ENCODE measurements at regions not wholly inside any gene's neighbourhood (a gene's known extent, or its start where the extent isn't known, plus 50 kb on each side); places are given as distances from the start of the nearest gene placed in this dataset.

DNA sequence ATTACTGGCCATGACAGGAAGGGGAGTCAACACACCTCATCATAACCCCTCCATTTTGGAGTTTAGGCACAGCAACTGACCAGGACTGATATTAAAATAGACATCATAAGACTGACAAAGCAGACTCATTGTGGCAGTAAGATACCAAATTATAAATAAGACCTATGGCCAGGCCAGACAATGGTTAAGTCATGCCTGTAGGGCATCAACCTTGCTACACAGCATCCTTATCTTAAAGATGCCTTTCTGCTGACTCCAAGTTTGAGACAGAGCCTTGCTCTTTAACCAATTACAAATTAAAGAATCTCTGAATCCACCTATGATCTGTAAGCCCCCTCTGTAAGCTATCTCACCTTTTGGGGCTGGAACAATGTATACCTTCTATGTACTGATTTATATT lies 65.5 kb downstream of the VCX2 start:
- intact Hi-C loops (cut with micrococcal nuclease; ENCODE audit: unreplicated experiment) = no loop called here
- ChIA-PET CTCF (no interaction called here), POLR2A (ENCODE audit: low non-redundant PET) (no interaction called here)
- no peak overlapping the region for H3K4me3 ChIP-seq (ENCODE audit: low read depth, low read length, poor library complexity, severe bottlenecking)
- no peaks in the 10 kb centered on the region for H3K9me3 ChIP-seq (ENCODE audit: low read depth, low read length, poor library complexity, severe bottlenecking)
- BruUV-seq (replicated peaks) = no TSS peak
- H3K27me3 ChIP-seq (replicated peaks; ENCODE audit: insufficient read depth, low read depth, low read length, poor library complexity) = no peaks in the 10 kb centered on the region
- no peaks in the 10 kb centered on the region for H3K4me1 ChIP-seq (ENCODE audit: insufficient read depth, low read length, poor library complexity, severe bottlenecking)
- TF ChIP-seq EZH2 (IDR thresholded peaks at IDR 0.05; ENCODE audit: borderline replicate concordance, low read depth, low read length, poor library complexity, severe bottlenecking) = no peak
- TF ChIP-seq, protein P1, sequence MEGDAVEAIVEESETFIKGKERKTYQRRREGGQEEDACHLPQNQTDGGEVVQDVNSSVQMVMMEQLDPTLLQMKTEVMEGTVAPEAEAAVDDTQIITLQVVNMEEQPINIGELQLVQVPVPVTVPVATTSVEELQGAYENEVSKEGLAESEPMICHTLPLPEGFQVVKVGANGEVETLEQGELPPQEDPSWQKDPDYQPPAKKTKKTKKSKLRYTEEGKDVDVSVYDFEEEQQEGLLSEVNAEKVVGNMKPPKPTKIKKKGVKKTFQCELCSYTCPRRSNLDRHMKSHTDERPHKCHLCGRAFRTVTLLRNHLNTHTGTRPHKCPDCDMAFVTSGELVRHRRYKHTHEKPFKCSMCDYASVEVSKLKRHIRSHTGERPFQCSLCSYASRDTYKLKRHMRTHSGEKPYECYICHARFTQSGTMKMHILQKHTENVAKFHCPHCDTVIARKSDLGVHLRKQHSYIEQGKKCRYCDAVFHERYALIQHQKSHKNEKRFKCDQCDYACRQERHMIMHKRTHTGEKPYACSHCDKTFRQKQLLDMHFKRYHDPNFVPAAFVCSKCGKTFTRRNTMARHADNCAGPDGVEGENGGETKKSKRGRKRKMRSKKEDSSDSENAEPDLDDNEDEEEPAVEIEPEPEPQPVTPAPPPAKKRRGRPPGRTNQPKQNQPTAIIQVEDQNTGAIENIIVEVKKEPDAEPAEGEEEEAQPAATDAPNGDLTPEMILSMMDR (conservative IDR thresholded peaks at IDR 0.05; ENCODE audit: low read depth, low read length) = no peak
- H3K27ac ChIP-seq (ENCODE audit: low read depth, low read length, poor library complexity, severe bottlenecking) = no peak overlapping the region
- no peak for DNase-seq (ENCODE audit: low spot score)
- no peaks in the 10 kb centered on the region for H3K36me3 ChIP-seq (ENCODE audit: insufficient read depth, low read length, poor library complexity, severe bottlenecking)

DNA sequence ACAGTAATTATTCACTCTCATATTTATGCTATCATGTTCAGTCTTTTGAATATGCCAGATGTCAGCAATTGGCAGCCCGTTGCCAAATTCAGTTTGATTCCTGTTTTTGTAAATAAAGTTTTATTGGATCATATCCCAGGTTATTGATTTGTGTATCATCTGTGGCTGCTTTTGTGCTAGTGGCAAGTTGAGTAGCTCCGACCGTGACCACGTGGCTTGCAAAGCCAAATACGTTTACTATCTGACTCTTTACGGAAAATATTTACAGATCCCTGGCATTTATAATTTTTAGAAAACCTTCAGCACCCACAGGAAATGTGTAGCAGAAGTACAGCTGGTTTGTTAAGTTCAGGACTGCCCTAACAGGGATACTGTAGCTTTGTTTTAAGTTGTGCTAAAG lies 67.4 kb downstream of the VCX2 start:
- no peaks in the 10 kb centered on the region for H3K4me1 ChIP-seq (ENCODE audit: insufficient read depth, low read length, poor library complexity, severe bottlenecking)
- DNase-seq (ENCODE audit: low spot score) = no peak
- POLR2A ChIA-PET (ENCODE audit: low non-redundant PET) = no interaction called here
- no peaks in the 10 kb centered on the region for H3K27me3 ChIP-seq (replicated peaks; ENCODE audit: insufficient read depth, low read depth, low read length, poor library complexity)
- no TSS peak for BruUV-seq (replicated peaks)
- no peak overlapping the region for H3K4me3 ChIP-seq (ENCODE audit: low read depth, low read length, poor library complexity, severe bottlenecking)
- intact Hi-C loops (cut with micrococcal nuclease; ENCODE audit: unreplicated experiment) = no loop called here
- no peak for TF ChIP-seq EZH2 (IDR thresholded peaks at IDR 0.05; ENCODE audit: borderline replicate concordance, low read depth, low read length, poor library complexity, severe bottlenecking)
- TF ChIP-seq, protein P1 (conservative IDR thresholded peaks at IDR 0.05; ENCODE audit: low read depth, low read length) = no peak
- H3K36me3 ChIP-seq (ENCODE audit: insufficient read depth, low read length, poor library complexity, severe bottlenecking) = no peaks in the 10 kb centered on the region
- no peaks in the 10 kb centered on the region for H3K9me3 ChIP-seq (ENCODE audit: low read depth, low read length, poor library complexity, severe bottlenecking)
- H3K27ac ChIP-seq (ENCODE audit: low read depth, low read length, poor library complexity, severe bottlenecking) = no peak overlapping the region
- CTCF ChIA-PET = no interaction called here

DNA sequence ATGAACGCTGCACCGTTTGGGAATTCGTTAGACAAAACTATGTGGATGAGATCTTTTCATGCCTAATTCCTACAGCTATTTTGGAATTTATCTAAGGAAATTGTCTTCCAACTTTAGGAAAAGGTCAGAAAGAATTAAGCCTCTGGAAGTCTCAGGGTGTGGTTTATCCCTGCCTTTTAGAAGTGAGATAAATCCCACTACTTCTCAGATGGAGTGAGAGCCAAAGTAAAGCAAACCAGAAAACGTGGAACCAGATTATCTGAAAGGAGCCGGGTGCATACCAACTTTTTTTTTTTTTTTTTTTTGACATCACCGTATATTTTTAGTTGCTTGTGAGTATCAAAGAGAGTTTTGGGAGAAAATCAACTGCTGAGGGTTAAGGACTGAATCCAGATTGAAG lies 79.6 kb downstream of the VCX2 start:
- BruUV-seq (replicated peaks) = no TSS peak
- no peaks in the 10 kb centered on the region for H3K36me3 ChIP-seq (ENCODE audit: insufficient read depth, low read length, poor library complexity, severe bottlenecking)
- DNase-seq (ENCODE audit: low spot score) = no peak
- no peaks in the 10 kb centered on the region for H3K9me3 ChIP-seq (ENCODE audit: low read depth, low read length, poor library complexity, severe bottlenecking)
- no peak overlapping the region for H3K27ac ChIP-seq (ENCODE audit: low read depth, low read length, poor library complexity, severe bottlenecking)
- TF ChIP-seq, protein P1 (conservative IDR thresholded peaks at IDR 0.05; ENCODE audit: low read depth, low read length) = no peak
- intact Hi-C loops (cut with micrococcal nuclease; ENCODE audit: unreplicated experiment) = no loop called here
- no peak overlapping the region for H3K4me3 ChIP-seq (ENCODE audit: low read depth, low read length, poor library complexity, severe bottlenecking)
- ChIA-PET POLR2A (ENCODE audit: low non-redundant PET) (no interaction called here), CTCF (no interaction called here)
- no peaks in the 10 kb centered on the region for H3K27me3 ChIP-seq (replicated peaks; ENCODE audit: insufficient read depth, low read depth, low read length, poor library complexity)
- no peaks in the 10 kb centered on the region for H3K4me1 ChIP-seq (ENCODE audit: insufficient read depth, low read length, poor library complexity, severe bottlenecking)
